RKO (cell line): ENCODE measurements at regions not wholly inside any gene's neighbourhood (a gene's known extent, or its start where the extent isn't known, plus 50 kb on each side); places are given as distances from the start of the nearest gene placed in this dataset.
"Not testable (repeated sequence)": the region's sequence is repeated elsewhere in the genome, so short reads cannot be mapped to it uniquely, and the experiment has no call there.

ENCODE experiments used
- DNase-seq: peaks from one replicate; pipeline ENCODE4 v3.0.0-alpha.2; 2016; ENCODE audit warnings: low spot score

- DNase-seq, result no peak
Measured at GRCh38 chr20:59461526-59461925, 142.8 kb upstream of the PHACTR3 start.

DNA sequence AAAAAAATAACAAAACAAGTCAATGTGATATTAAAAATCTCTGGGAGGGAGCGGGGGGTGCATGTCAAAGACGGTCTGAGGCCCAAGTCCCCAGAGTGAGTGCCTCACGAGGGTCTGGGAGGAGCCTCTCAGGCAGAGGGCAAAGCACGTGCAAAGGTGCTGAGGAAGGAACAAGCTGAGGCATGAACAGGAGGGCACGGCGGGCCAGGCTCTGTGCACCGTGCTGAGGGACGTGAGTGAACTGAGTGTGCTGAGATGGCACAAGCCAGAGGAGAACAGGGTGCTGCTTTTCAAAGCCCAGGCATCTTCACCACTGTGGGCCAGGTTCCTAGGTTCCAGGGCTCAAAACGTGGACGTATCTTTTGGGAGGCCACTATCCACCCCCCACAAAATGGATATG is 142.1 kb upstream of the PHACTR3 start:
- DNase-seq, result no peak

GRCh38 chr20:59463541-59463940 is 140.8 kb upstream of the PHACTR3 start:
- no peak for DNase-seq

GRCh38 chr20:59466107-59466815 is 138.1 kb upstream of the PHACTR3 start:
- no peak for DNase-seq

DNA sequence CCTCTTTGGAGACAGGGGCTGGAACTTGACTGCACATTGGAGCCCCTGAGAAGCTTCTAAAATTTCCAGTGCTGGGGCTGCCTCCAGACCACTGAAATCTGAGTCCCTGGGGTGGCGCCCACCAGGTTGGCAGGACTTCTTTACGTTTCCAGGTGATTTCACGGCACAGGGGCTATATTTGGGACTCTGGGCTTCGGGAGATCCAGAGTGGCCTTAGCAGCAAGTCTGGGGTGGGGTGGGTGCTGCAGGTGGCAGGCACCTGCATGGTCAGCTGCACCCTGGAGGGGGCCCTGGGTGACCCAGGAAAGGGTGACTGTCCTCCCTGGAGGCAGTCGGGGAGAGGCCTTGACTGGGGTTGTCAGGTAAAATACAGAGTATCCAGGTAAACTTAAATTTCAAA is 135.5 kb upstream of the PHACTR3 start:
- DNase-seq, result no peak

- DNase-seq, result no peak
Measured at GRCh38 chr20:59469267-59470252, 134.8 kb upstream of the PHACTR3 start.

DNA sequence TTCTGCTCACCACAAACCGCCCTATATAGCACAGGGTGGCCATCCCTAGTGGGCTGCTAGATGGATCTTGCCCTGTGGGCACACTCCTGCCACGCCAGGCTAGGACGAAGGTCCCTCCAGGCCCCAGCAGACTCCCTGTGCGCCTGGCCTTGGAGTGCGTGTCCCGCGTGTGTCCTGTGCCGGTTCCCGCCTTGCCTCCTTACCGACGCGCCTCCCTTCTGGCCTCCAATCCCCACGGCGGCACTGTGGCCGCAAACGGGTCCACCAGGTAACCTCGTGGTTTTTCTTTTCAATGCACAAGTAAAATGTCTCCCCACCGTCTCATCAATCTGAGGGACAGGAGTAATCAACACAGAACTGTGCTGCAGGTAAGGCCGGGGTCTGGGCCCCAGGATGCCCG is 133.8 kb upstream of the PHACTR3 start:
- DNase-seq, result no peak

DNA sequence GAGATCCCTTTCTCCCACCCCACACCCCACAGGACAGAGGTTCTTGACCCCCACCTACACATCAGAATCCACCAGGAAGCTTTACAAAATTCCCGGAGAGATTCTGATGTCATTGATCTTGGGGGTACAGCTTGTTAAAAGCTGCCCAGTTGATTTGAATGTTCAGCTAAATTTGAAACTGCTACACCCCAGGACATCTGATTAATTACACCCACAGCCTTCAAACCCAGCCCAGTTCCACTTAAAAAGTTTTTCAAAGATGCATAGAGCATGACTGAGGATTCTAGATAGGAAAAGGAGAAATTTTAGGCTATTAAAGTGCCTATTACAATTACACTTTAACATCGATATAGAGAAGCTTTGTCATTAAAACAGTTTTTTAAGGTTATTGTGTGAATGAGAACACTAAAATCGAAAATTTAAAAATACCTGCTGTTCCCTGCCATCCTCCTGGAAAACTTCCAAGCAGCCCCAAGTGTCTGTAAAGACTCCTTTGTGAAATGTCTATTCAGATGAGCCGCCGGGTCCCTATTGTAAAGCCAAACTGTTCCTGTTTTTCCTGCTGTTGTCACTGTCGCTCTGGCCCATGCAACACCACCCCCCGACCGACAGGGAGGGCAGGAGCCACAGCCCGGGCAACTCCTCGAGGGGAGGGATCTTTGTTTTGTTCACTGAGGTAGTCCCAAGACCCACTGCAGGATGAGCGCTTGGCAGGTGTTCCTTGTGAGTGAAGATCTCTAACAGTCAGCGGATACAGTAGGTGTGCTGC is 132.5 kb upstream of the PHACTR3 start:
- no peak for DNase-seq

DNA sequence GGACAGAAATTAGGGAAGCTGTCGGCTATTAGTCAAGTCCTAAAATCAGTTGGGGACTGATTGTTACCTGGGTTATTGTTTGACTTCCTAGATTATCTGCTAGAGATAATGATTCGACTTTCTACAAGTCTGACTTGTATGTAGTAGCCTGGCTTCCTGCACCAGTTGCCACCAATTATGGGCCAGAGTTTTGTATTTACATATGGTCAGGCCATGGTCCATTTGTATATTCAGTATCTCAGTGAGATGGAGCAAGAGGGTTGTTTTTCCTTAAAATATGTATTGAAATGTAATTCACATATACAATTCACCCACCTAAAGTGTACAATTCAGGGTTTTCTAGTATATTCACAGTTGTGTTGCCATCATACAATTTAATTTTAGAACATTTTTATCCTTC is 130.6 kb upstream of the PHACTR3 start:
- DNase-seq, result no peak

DNA sequence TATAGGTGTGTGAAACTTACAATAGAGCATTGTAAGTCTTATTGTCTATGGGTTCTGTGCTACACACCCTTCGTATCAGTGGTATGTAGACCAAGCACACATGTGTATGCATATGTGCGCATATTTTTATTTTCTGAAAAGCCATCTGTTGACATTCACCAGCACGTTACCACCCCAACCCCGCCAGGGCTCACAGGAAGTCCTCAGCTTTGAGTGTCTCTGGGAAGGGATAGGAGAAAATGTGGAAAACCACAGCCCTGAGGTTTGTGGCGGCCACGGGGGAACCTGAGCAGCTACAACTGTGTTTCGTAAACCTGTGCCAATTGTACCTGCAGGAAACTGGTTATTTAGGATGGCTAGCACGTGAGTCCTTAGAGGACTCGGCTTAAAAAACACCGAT is 123.3 kb upstream of the PHACTR3 start:
- DNase-seq, result no peak

DNA sequence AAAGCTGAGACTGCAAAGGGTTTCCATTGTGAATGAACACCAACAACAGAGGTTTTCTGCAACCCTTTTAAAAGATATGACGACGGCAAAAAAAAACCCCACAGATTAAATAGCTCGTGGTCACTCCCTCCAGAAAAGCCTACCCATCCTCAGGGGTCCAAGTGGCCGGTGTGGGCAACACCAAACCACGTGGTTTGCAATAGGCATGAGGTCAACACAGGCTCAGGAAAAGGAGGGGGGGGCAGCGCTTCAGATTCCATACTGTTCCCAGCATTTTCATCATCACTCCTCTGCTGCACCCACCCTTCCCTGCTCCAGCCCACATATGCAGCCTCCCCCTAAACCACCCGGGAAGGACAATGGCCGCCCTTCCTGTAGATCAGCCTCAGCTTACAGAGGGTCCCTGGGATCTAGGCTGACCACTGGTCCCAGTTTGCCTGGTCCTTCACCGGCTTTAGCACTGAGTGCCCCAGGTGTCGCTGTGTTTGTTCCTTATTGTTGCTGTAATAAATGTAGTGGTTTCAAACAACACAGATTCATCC is 122.8 kb upstream of the PHACTR3 start:
- no peak for DNase-seq

- no peak for DNase-seq
Measured at GRCh38 chr20:59482351-59483187, 121.8 kb upstream of the PHACTR3 start.

- no peak for DNase-seq
Measured at GRCh38 chr20:59483481-59483880, 120.9 kb upstream of the PHACTR3 start.

DNA sequence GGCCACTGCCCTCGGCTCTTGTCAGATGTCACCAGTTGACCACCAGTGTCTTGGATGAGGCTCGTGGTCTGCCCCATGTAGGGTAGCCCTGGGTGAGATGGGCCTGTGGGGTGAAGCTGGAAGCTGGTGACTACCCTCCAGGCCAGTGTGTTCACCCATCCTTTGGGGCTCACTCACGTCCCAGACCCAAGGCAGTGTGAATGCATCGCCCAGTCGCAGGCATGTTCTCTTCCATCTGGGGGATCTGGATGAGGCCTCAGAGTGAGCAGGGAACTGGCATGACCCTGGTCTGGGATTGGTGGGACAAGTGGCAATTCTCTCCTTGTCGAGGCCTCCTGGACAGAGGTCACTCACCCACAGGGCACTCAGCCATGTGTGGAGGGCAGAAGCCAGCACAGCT is 120.1 kb upstream of the PHACTR3 start:
- no peak for DNase-seq

GRCh38 chr20:59485576-59486454 is 118.5 kb upstream of the PHACTR3 start:
- DNase-seq, result no peak

GRCh38 chr20:59488459-59488858 is 115.9 kb upstream of the PHACTR3 start:
- DNase-seq, result not testable (repeated sequence)

- not testable (repeated sequence) for DNase-seq
Measured at GRCh38 chr20:59490196-59491004, 113.9 kb upstream of the PHACTR3 start.

DNA sequence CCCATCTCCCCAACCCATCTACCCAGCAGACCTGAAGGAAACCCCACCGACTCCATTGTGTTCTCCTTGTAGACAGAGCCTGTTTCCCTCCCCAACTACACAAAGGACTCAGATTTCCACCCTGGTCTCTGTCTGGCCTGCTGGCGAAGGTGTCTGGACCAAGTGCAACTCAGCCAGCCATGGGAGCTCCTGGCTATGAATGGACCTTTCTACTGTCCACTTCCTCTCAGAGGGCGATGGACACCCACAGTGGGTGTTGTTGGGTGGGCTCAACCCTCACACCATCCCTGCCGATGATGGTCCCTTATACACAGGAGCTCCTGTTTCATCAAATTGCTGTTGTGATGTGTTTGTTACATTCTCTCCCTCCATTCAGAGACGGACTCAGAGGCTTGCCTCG is 112.5 kb upstream of the PHACTR3 start:
- DNase-seq, result no peak

DNA sequence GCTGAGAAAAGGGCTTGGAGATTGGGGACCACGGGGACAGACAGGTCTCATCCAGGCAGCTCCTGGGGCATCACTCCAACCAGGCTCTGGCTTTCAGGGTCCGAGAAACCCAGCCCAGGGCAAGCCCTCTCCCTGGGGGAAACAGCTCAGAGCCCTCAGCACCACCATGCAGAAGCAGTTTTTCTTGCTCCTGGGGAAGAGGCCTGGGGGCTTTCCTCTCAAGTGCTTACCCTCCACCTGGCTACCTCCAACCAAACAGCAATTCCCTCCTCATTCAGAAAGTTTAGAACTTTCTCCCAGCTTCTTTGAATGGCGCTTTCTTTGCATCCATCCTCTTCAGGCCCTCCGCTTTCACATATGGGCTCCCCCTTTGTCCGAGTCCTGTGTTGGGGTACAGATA is 110.4 kb upstream of the PHACTR3 start:
- no peak for DNase-seq
